Ovary (tissue), 3 donors: ENCODE measurements at regions not wholly inside any gene's neighbourhood (a gene's known extent, or its start where the extent isn't known, plus 50 kb on each side); places are given as distances from the start of the nearest gene placed in this dataset.

Experiments
- EP300 ChIP-seq: sonication (generic); formaldehyde crosslinking; IDR thresholded peaks from one replicate; pipeline ENCODE4 v1.6.1; 2017; ENCODE audit warnings: antibody characterized with exemption
- POLR2A ChIP-seq: fragments of 450-650 bp; IDR thresholded peaks from one replicate; pipeline ENCODE4 v1.6.1; 2017; ENCODE audit warnings: antibody characterized with exemption, mild to moderate bottlenecking, moderate library complexity
- TF ChIP-seq, protein P1 (sequence below), 3 donors: fragments of 450-650 bp in 2 of 3; fragments of 200-600 bp in 1 of 3; IDR thresholded peaks; one replicate each; pipeline versions ENCODE4 v1.5.1 to v1.8.0; 2016 to 2022; ENCODE audit warnings: antibody characterized with exemption in 3 of 3, mild to moderate bottlenecking in 1 of 3
- donor health status: DM: no; HTN: no; CAD: no.

- TF ChIP-seq, protein P1, sequence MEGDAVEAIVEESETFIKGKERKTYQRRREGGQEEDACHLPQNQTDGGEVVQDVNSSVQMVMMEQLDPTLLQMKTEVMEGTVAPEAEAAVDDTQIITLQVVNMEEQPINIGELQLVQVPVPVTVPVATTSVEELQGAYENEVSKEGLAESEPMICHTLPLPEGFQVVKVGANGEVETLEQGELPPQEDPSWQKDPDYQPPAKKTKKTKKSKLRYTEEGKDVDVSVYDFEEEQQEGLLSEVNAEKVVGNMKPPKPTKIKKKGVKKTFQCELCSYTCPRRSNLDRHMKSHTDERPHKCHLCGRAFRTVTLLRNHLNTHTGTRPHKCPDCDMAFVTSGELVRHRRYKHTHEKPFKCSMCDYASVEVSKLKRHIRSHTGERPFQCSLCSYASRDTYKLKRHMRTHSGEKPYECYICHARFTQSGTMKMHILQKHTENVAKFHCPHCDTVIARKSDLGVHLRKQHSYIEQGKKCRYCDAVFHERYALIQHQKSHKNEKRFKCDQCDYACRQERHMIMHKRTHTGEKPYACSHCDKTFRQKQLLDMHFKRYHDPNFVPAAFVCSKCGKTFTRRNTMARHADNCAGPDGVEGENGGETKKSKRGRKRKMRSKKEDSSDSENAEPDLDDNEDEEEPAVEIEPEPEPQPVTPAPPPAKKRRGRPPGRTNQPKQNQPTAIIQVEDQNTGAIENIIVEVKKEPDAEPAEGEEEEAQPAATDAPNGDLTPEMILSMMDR (IDR thresholded peaks at IDR 0.05): no peak
- TF ChIP-seq POLR2A: no peak
- no peak for TF ChIP-seq EP300
These were observed 610.0 kb downstream of the EFNB2 start for GRCh38 chr13:105925496-105925895.
